Left renal pelvis (tissue), 4 donors: ENCODE measurements at regions not wholly inside any gene's neighbourhood (a gene's known extent, or its start where the extent isn't known, plus 50 kb on each side); places are given as distances from the start of the nearest gene placed in this dataset.
A peak's percentile ranks its signal among the peaks of the same experiment; 100 is the strongest.
"Not testable (repeated sequence)": the region's sequence is repeated elsewhere in the genome, so short reads cannot be mapped to it uniquely, and the experiment has no call there.

Experiments
- DNase-seq, 4 donors: peaks; one replicate each; pipeline ENCODE4 v3.0.0-alpha.2; 2013; ENCODE audit warnings: low read depth in 4 of 4, low spot score in 3 of 4

DNA sequence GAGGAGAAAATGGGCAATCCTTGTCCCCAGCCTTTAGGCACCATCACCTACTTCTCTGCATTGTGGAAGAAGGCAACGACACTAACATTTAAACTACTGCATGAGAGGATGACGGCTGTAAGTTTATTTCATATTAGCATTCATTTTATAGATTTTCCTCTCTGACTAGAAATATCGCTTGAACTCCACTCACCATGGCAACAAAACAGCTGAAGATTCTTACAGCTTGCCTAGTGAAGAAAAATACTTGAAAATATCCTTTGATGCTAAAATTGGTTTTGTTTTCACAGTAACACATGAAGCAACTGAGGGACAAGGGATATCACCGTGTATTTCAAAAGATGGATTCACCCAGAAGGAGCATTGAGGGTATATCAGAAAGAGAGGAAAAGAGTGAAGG lies 284.3 kb downstream of the LIG4 start:
- no peak for DNase-seq

GRCh38 chr13:107928762-107929161 lies 286.6 kb downstream of the LIG4 start:
- DNase-seq = no peak

- no peak for DNase-seq
Measured at GRCh38 chr13:107927557-107927956, 287.8 kb downstream of the LIG4 start.

- DNase-seq = not testable (repeated sequence)
Measured at GRCh38 chr13:107926515-107926914, 288.8 kb downstream of the LIG4 start.

GRCh38 chr13:107916902-107917301 lies 298.4 kb downstream of the LIG4 start:
- DNase-seq = not testable (repeated sequence)

GRCh38 chr13:107912745-107913144 lies 302.6 kb downstream of the LIG4 start:
- no peak for DNase-seq

DNA sequence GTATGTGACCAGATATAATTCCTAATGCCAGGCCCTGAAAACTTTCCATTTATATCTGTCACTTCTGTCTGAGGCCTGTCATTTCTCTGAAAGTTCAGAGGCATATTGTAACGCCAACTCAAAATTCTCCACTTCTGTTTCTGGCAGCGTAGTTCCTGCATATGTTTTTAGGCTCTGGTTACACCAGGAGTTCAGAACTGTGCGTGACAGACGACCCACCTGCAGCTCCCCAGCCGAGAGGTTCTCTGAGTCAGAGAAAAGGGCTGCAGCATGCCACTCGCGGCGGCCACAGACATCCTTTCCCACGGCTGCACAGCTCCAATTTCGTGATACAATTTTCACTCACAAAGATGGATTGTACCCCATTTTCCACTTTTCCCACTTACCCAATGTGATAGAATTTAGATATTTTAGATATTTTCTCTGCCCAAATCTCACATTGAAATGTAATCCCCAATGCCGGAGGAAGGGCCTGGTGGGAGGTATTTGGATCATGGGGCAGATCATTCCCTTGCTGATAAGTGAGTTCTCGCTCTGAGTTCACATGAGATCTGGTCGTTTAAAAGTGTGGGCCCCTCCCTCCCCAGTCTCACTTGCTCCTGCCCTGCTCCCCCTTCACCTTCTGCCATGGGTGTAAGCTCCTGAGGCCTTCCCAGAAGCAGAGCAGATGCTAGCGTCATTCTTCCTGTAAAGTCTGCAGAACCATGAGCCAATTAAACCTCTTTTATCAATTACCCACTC lies 308.1 kb downstream of the LIG4 start:
- no peak for DNase-seq

GRCh38 chr13:107906131-107906530 lies 309.2 kb downstream of the LIG4 start:
- DNase-seq = no peak

DNA sequence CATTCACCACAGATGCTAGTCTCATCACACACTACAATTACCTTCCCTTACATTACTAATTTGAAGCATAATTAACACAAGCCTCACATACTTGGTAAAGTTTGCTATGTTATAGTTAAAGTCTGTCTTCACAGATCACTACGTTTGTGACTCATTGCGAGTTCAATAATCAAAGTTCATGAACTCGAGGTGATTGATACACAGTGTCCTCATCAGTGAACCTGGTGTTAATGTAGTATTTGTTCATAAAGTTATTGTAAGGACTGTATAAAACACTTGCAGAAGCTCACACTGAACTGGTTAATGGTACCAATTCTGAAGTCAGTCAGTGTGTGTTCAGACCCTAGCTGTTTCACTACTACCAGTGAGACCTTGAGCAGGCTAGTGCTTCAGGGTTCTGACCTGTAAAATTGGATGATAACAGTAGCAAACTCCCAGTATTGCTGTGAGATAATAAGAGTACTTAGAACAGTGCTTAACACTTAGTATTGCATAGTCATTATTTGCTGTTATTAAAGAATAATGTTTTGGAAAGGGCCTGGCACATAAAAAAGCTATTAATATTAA lies 313.3 kb downstream of the LIG4 start:
- no peak for DNase-seq

- DNase-seq = no peak
Measured at GRCh38 chr13:107901230-107901629, 314.1 kb downstream of the LIG4 start.

GRCh38 chr13:107900775-107901174 lies 314.6 kb downstream of the LIG4 start:
- DNase-seq = no peak

GRCh38 chr13:107886118-107886517 lies 329.2 kb downstream of the LIG4 start:
- DNase-seq = no peak

DNA sequence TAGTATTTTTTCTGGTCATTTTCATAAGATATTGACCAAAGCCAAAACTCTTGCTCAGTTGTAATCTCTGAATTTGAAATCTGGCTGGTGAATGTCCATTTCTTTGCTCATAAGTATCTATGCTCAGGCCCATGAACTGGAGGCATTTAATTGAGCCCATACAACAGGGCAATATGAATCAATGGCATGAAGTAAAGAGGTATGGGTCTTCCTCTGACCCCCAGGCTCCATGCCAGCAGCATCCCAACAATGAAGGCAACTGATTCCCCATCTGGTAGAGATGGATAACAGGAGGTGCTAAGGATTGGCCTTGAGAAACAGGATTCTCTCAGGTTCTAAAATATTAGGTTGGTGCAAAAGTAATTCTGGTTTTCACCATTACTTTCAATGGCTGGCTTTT lies 330.8 kb downstream of the LIG4 start:
- DNase-seq = no peak

GRCh38 chr13:107883561-107884175 lies 331.7 kb downstream of the LIG4 start:
- DNase-seq = no peak

GRCh38 chr13:107882708-107883560 lies 332.4 kb downstream of the LIG4 start:
- no peak for DNase-seq

GRCh38 chr13:107881362-107881761 lies 334.0 kb downstream of the LIG4 start:
- DNase-seq = no peak

- no peak for DNase-seq
Measured at GRCh38 chr13:107874456-107874855, 340.9 kb downstream of the LIG4 start.

DNA sequence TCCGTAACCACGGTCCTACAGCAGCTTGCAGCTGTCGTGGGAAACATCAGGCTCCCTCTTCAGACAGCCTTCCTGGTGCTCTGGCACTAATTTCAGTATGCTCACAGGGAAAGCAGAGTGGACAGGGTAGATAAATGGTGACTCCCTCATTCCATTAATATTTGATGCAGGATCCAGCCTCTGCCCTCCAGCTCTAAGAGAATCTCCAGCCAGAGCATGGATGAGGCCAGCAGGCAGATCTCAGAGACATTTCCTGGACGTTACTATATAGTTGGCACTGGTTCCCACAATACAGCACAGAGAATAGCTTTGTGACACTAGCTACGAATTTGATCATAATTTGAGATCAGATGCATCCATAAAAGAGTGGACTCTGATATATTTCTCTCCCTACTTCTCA lies 341.4 kb downstream of the LIG4 start:
- no peak for DNase-seq

DNA sequence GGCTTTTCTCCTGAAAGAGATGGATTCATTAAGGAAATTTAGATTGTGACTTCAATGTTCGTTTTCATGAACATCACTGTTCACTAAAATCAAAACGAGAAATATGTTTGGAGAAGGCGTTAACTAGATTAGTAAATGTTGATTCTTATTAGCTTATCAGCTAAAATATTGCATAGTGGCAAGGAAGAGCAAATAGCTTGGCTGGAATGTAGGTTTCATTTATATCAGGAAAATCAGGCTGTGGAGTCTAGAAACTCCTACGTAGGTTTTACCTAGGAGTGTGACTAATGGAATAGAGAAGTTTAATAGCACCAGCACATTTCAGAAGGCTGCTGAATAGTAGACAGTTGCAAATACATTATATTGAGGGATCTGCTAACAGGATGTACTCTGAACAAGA lies 344.9 kb downstream of the LIG4 start:
- no peak for DNase-seq

- DNase-seq = peak in 1 of 4 donors; percentile 32
Measured at GRCh38 chr13:107867701-107868661, 347.4 kb downstream of the LIG4 start.
